GM21423 (cell line): ENCODE measurements at regions not wholly inside any gene's neighbourhood (a gene's known extent, or its start where the extent isn't known, plus 50 kb on each side); places are given as distances from the start of the nearest gene placed in this dataset.
"Not testable (repeated sequence)": the region's sequence is repeated elsewhere in the genome, so short reads cannot be mapped to it uniquely, and the experiment has no call there.

ENCODE experiments used
- ATAC-seq: cut with Tn5 transposase; IDR thresholded peaks from one replicate; pipeline ENCODE4 v1.9.1; 2021; ENCODE audit warnings: mild to moderate bottlenecking, moderate library complexity; ENCODE audit not compliant: unreplicated experiment

GRCh38 chr1:194859481-194860154 is 1673.2 kb upstream of the B3GALT2 start:
- ATAC-seq, result not testable (repeated sequence)

DNA sequence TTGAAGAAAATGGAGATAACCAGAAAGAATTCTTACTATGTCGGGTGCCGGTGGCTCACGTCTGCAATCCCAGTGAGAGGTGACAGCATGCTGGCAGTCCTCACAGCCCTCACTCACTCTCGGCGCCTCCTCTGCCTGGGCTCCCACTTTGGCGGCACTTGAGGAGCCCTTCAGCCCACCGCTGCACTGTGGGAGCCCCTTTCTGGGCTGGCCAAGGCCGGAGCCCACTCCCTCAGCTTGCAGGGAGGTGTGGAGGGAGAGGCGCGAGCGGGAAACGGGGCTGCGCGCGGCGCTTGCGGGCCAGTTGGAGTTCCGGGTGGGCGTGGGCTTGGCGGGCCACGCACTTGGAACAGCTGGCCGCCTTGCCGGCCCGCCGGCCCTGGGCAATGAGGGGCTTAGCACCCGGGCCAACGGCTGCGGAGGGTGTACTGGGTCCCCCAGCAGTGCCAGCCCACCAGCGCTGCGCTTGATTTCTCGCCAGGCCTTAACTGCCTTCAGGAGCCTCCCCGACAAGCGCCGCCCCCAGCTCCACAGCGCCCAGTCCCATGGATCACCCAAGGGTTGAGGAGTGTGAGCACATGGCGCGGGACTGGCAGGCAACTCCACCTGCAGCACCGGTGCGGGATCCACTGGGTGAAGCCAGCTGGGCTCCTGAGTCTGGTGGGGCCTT is 1672.5 kb upstream of the B3GALT2 start:
- ATAC-seq, result not testable (repeated sequence)

GRCh38 chr1:194857413-194857812 is 1671.0 kb upstream of the B3GALT2 start:
- ATAC-seq, result no peak

DNA sequence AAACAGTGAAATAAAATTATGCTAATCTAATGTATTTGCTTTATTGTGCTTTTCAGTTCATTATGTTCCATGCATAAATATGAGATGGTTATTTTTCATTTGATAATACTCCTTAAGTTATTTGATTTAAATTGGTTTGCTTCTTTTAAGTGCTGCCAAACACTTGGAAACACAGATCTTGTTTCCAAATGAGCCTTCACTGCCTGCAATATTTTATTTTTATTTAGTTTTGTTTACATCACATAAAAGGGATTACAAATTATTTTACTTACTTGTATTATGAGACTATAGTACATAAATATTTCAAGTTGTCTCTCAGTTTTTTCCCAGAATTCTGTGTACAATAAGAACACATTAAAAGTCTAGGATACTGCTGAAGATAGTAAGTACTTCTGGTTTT is 1662.4 kb upstream of the B3GALT2 start:
- ATAC-seq, result no peak

DNA sequence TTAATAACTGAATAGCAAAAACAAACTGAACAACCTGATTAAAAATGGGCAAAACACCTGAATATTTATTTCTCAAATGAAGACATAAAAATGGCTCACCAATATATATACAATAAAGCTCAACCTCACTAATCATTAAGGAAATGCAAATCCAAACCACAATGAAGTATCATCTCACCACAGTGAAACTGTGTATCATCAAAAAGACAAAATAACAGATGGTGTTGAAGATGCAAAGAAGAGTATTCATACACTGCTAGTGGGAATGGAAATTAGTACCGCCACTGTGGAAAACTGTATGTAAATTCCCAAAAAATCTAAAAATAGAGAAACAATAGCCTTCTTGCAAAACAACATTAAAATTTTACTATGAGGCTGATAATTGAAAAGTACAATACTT is 1660.1 kb upstream of the B3GALT2 start:
- peak; percentile 82 for ATAC-seq

DNA sequence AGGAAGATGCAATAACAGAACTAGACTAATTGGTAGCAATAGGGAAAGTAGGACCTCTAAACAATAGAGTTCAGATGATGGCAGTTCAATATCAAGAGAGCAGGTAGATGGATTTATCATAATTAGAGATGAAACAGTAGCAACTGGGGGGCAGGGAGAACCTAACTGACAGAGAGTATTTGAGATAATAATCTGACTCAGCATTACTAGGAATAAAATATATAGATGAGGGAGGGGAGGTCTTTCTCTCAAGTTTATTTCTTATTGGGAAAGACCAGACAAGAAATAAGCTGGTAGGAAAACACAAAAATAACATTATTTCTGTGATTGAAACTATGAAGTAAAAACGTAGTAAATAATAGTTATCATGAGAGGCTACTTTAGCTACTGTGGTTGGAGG is 1656.7 kb upstream of the B3GALT2 start:
- no peak for ATAC-seq

- ATAC-seq, result no peak
Measured at GRCh38 chr1:194833111-194833510, 1646.7 kb upstream of the B3GALT2 start.

DNA sequence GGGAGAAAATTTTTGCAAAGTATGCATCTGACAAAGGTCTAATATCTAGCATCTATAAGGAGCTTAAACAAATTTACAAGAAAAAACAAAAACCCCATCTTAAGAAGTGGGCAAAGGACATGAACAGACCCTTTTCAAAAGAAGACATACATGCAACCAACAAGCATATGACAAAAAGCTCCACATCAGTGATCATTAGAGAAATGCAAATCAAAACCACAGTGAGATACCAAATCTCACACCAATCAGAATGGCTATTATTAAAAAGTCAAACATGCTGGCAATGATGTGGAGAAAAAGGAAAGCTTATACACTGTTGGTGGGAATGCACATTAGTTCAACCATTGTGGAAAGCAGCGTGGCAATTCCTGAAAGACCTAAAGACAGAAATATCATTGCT is 1645.2 kb upstream of the B3GALT2 start:
- ATAC-seq, result not testable (repeated sequence)

GRCh38 chr1:194830387-194830786 is 1644.0 kb upstream of the B3GALT2 start:
- ATAC-seq, result peak; percentile 94

DNA sequence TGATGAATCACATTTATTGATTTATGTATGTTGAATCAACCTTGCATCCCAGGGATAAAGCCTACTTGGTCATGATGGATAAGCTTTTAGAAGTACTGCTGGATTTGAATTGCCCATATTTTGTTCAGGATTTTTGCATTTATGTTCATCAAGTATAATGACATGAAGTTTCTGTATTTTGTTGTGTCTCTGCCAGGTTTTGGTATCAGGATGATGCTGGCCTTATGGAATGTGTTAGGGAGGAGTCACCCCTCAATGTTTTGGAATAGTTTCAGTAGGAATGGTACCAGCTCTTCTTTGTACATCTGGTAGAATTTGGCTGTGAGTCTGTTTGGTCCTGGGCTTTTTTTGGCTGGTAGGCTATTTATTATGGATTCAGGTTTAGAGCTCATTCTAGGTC is 1643.1 kb upstream of the B3GALT2 start:
- ATAC-seq, result no peak

- no peak for ATAC-seq
Measured at GRCh38 chr1:194825382-194825781, 1639.0 kb upstream of the B3GALT2 start.

DNA sequence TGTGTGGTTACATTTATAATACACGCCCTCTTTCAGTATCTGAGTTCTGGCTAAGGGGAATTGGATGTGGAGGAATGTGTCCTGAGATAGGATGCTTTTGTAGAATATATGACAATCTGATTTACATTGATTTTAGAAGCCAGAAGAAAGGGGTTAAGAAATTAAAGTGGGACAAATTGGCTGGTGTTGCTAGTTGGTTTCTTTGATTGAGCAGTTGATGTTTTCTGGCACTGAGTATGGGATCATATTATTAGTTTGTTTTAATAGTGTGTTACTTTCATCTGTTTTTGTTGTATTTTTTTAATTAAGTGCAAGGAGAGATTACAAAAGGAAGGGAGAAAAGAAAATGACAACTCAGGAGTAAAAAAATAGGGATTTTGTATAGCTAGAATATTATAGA is 1634.7 kb upstream of the B3GALT2 start:
- ATAC-seq, result no peak

DNA sequence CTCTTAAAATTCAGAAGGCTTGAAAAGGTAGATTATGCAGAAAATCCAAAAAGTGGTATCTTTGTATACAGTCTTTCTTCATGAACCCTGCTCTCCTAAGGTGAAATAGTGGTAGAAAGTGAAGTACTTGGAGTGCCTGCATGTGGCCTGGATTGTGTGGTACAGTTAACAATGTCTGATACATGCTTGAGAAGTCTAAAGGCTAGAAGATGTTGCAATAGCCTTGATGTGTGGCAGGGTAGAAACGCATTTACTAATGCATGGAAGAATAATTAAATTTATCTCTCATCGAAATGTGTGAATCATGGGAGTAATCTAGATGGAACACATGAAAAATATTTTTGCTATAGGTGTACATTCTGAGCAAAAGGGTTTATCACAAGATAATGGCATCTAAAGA is 1632.3 kb upstream of the B3GALT2 start:
- ATAC-seq, result no peak

- no peak for ATAC-seq
Measured at GRCh38 chr1:194816859-194817258, 1630.4 kb upstream of the B3GALT2 start.

GRCh38 chr1:194813096-194813495 is 1626.7 kb upstream of the B3GALT2 start:
- no peak for ATAC-seq

DNA sequence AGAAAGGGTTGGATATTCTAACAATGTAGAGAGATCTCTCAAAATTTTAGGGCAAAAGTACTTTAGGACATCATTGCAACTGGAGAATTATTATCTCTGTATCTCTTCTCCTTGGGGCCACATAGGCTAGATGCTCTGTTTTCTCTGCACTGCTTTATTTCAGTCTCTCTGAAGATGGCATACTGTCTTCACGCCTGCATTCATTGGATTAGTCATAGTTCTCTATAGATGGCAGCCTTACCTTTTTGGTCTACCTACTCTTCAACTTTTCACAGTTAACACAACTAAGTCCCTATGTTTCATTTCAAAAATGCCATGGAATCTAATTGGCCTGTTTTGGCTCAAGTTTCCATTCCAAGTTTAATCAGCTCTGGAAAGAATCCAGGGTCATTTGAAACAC is 1623.3 kb upstream of the B3GALT2 start:
- peak; percentile 71 for ATAC-seq

GRCh38 chr1:194809215-194809614 is 1622.8 kb upstream of the B3GALT2 start:
- ATAC-seq, result no peak

DNA sequence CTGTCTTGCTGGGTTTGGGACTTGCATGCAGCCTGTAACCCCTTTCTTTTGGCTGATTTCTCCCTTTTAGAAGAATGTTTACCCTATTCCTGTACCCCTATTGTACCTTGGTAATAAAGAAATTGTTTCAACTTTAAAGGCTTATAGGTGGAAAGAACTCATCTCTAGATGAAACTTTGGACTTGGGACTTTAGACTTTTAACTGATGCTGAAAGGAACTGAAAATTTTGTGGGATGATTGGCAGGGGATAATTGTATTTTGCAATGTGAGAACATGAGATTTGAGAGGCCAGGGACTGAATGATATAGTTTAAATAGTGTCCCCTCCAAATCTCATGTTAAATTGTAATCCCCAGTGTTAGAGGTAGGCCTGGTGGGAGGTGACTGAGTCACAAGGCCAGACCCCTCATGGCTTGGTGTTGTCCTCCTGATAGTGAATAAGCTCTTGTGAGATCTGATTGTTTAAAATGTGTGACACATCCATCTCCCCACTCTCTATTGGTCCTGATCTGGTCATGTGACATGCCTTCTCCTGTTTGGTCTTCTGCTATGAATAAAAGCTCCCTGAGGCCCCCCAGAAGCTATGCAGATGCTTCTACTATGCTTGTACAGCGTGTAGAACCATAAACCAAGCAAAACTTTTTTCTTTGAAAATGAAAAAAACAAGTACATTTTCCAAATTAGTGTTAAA is 1621.3 kb upstream of the B3GALT2 start:
- no peak for ATAC-seq

DNA sequence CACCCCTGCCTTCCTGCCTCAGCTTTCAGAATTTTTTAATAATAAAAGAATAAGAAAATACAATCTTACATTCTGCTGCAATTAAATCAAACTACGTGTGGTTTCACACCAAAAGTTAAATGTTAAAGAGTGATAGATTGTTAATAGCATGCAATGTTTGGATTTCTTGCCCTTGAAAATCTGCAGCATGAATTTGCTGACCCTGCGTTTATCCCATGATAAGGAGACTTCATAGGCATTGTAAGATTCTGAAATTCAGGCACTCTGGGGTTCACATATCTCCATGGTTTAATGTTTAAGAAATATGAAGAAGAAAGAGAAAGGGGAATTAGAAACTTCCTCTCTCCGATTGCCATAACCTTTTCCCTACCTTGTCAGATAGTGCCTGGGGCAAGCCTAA is 1616.2 kb upstream of the B3GALT2 start:
- no peak for ATAC-seq

DNA sequence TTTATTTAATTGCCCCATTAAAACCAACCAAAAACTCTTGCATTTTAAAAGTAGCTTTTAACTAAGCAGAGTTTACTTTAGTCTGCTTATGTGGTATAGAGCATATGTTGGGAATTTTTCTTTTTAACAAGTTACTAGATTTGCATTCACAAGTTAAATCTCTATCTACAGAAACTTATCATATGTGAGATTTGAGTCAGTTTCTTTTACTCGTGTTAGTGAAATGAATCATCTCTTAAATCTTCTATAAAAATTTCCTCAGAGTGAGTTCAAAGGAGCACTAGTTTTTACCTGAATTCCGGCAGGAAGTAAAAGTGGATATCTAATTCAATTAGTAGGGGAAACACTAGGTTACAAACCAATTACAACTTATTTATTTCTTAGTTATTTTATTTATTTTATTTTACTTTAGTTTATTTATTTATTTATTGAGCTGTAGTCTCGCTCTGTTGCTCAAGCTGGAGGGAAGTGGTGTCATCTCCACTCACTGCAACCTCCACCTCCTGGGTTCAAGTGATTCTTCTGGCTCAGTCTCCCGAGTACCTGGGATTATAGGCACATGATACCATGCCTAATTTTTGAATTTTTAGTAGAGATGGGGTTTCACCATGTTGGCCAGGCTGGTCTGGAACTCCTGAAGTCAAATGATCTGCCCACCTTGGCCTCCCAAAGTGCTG is 1609.6 kb upstream of the B3GALT2 start:
- no peak for ATAC-seq

DNA sequence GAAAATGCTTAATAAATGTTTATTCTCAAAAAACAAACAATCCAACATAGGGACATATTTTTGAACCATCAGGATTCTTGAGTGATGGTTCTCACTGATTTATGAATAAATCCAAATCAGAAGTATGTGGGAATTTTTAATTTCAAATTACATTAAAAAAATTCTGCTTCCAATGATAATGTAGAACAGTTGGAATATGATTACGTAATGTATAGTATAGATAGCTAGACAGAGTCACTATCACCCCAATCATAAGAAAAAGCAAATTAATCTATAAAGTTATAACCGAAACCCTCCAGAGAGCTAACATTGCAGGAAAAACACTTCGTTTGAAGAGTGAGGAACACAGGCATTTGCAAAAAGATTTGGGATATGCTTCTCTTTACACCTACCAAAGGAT is 1600.6 kb upstream of the B3GALT2 start:
- no peak for ATAC-seq

GRCh38 chr1:194786027-194786426 is 1599.6 kb upstream of the B3GALT2 start:
- ATAC-seq, result no peak
